ENCODE measurements at regions not wholly inside any gene's neighbourhood (a gene's known extent, or its start where the extent isn't known, plus 50 kb on each side); places are given as distances from the start of the nearest gene placed in this dataset.

GRCh38 chr12:124122722-124123121 is 149.7 kb downstream of the ZNF664 start:
- ATAC-seq (no peak), DNase-seq (no peak)
- intact Hi-C loops (cut with micrococcal nuclease), result no loop called here
- ChIA-PET CTCF (no interaction called here), POLR2A (no interaction called here)
- H3K27ac Mint-ChIP-seq, result no peak overlapping the region
- H3K27me3 Mint-ChIP-seq, result peaks cover 1% of the 10 kb centered on the region
- TF ChIP-seq CTCF (IDR thresholded peaks at IDR 0.05), result no peak
- H3K4me1 Mint-ChIP-seq (ENCODE audit: low read depth), result no peaks in the 10 kb centered on the region
- no peaks in the 10 kb centered on the region for H3K9me3 Mint-ChIP-seq
- no peak overlapping the region for H3K4me3 Mint-ChIP-seq
- no peaks in the 10 kb centered on the region for H3K36me3 Mint-ChIP-seq (ENCODE audit: low read depth)

GRCh38 chr12:124123296-124124000 is 150.4 kb downstream of the ZNF664 start:
- no peak for ATAC-seq
- Mint-ChIP-seq H3K27me3 (peaks cover 1% of the 10 kb centered on the region), H3K36me3 (ENCODE audit: low read depth) (no peaks in the 10 kb centered on the region), H3K27ac (no peak overlapping the region), H3K4me1 (ENCODE audit: low read depth) (no peaks in the 10 kb centered on the region), H3K4me3 (no peak overlapping the region), H3K9me3 (no peaks in the 10 kb centered on the region)
- DNase-seq, result no peak
- intact Hi-C loops (cut with micrococcal nuclease), result no loop called here
- CTCF ChIA-PET, result no interaction called here
- POLR2A ChIA-PET, result no interaction called here
- no peak for TF ChIP-seq CTCF (IDR thresholded peaks at IDR 0.05)

GRCh38 chr12:124125203-124125871 is 152.3 kb downstream of the ZNF664 start:
- POLR2A ChIA-PET, result no interaction called here
- no peaks in the 10 kb centered on the region for H3K4me1 Mint-ChIP-seq (ENCODE audit: low read depth)
- CTCF ChIA-PET, result interaction anchor here (0.6 kb wide), 1 partner anchor 21 kb away, joined by 3 read pairs; no protein-coding TSS in a partner anchor
- H3K9me3 Mint-ChIP-seq, result no peaks in the 10 kb centered on the region
- TF ChIP-seq CTCF (IDR thresholded peaks at IDR 0.05), result no peak
- DNase-seq, result no peak
- intact Hi-C loops (cut with micrococcal nuclease), result no loop called here
- ATAC-seq, result no peak
- peaks cover 1% of the 10 kb centered on the region for H3K27me3 Mint-ChIP-seq
- H3K4me3 Mint-ChIP-seq, result no peak overlapping the region
- no peaks in the 10 kb centered on the region for H3K36me3 Mint-ChIP-seq (ENCODE audit: low read depth)
- no peak overlapping the region for H3K27ac Mint-ChIP-seq

- no peaks in the 10 kb centered on the region for H3K4me1 Mint-ChIP-seq (ENCODE audit: low read depth)
- no peak for ATAC-seq
- H3K36me3 Mint-ChIP-seq (ENCODE audit: low read depth), result no peaks in the 10 kb centered on the region
These were observed 154.1 kb downstream of the ZNF664 start for GRCh38 chr12:124126950-124127655.

More at GRCh38 chr12:124126950-124127655, 154.1 kb downstream of the ZNF664 start:
- Mint-ChIP-seq H3K4me3 (no peak overlapping the region), H3K9me3 (no peaks in the 10 kb centered on the region), H3K27ac (no peak overlapping the region), H3K27me3 (peaks cover 1% of the 10 kb centered on the region)
- intact Hi-C loops (cut with micrococcal nuclease), result no loop called here
- POLR2A ChIA-PET, result no interaction called here
- no peak for DNase-seq
- TF ChIP-seq CTCF (IDR thresholded peaks at IDR 0.05), result no peak
- CTCF ChIA-PET, result interaction anchor here (1.0 kb wide), 1 partner anchor 16 kb away, joined by 3 read pairs; no protein-coding TSS in a partner anchor
